SK-N-SH (cell line): ENCODE measurements at regions not wholly inside any gene's neighbourhood (a gene's known extent, or its start where the extent isn't known, plus 50 kb on each side); places are given as distances from the start of the nearest gene placed in this dataset.

Experiments used
- CTCF ChIA-PET: fragments of 300-600, 350-600 bp; formaldehyde crosslinking; extraction: SDS; loops from one replicate; lab custom pipeline; 2021; lab: Yijun Ruan, JAX
- POLR2A ChIA-PET: fragments of 350-600 bp; sonication (Branson Sonifier 250); formaldehyde crosslinking; extraction: SDS; loops from one replicate; lab custom pipeline; 2020; ENCODE audit warnings: antibody characterized with exemption, inconsistent platforms; lab: Yijun Ruan, JAX
- DNase-seq: peaks from one replicate; pipeline ENCODE4 v3.0.0; 2012
- H2AFZ ChIP-seq: fragments of 200-600 bp; sonication (generic); 2 replicates; pipeline ENCODE4 v1.8.1; 2016; ENCODE audit warnings: antibody characterized with exemption, mild to moderate bottlenecking, low read depth
- H3F3A ChIP-seq: fragments of 200-600 bp; sonication (generic); replicated peaks from 2 replicates; pipeline ENCODE3; 2016; ENCODE audit warnings: antibody characterized with exemption, mild to moderate bottlenecking; ENCODE audit not compliant: insufficient read depth
- H3K27ac ChIP-seq, 2 experiments: fragments of 200-500 bp in 1 of 2; fragments of 200-600 bp in 1 of 2; sonication (Bioruptor generic) in 1 of 2; sonication (generic), shearing (Covaris generic) in 1 of 2; 2 replicates each; pipeline versions ENCODE4 v1.5.1 to v1.6.1; 2014 to 2016; ENCODE audit warnings: low read depth in 2 of 2, inconsistent platforms in 1 of 2, low read length in 1 of 2, mild to moderate bottlenecking in 1 of 2, mixed read lengths in 1 of 2
- H3K27me3 ChIP-seq: fragments of 200-600 bp; sonication (generic), shearing (Covaris generic); 2 replicates; pipeline ENCODE4 v1.6.1; 2016; ENCODE audit warnings: mixed run types; ENCODE audit not compliant: insufficient read depth
- H3K36me3 ChIP-seq, 2 experiments: fragments of 200-500 bp in 1 of 2; fragments of 200-600 bp in 1 of 2; sonication (Bioruptor generic) in 1 of 2; sonication (generic) in 1 of 2; replicated peaks in 1 of 2; 2 replicates each; pipeline versions ENCODE3 to v1.5.1; 2014 to 2016; ENCODE audit warnings: low read length in 1 of 2, mild to moderate bottlenecking in 1 of 2; ENCODE audit not compliant: insufficient read depth in 2 of 2, control insufficient read depth in 1 of 2
- H3K4me1 ChIP-seq, 2 experiments: fragments of 200-500 bp in 1 of 2; fragments of 200-600 bp in 1 of 2; sonication (Bioruptor generic) in 1 of 2; sonication (generic), shearing (Covaris generic) in 1 of 2; 2 replicates each; pipeline versions ENCODE4 v1.5.1 to v1.6.1; 2014 to 2016; ENCODE audit warnings: low read depth in 1 of 2, low read length in 1 of 2, mixed run types in 1 of 2; ENCODE audit not compliant: insufficient read depth in 2 of 2, control insufficient read depth in 1 of 2
- H3K4me2 ChIP-seq: fragments of 200-600 bp; sonication (generic), shearing (Covaris generic); 2 replicates; pipeline ENCODE4 v1.6.1; 2017; ENCODE audit warnings: mixed run types
- H3K4me3 ChIP-seq, 2 experiments: fragments of 200-500 bp in 1 of 2; fragments of 200-600 bp in 1 of 2; sonication (Bioruptor generic) in 1 of 2; sonication (generic), shearing (Covaris generic) in 1 of 2; 2 replicates each; pipeline versions ENCODE4 v1.5.1 to v1.8.1; 2014 to 2016; ENCODE audit warnings: low read depth in 2 of 2, inconsistent platforms in 1 of 2, low read length in 1 of 2, mild to moderate bottlenecking in 1 of 2, mixed read lengths in 1 of 2, moderate library complexity in 1 of 2
- H3K79me2 ChIP-seq: fragments of 200-600 bp; sonication (generic); 2 replicates; pipeline ENCODE4 v1.8.1; 2017; ENCODE audit warnings: mild to moderate bottlenecking; ENCODE audit not compliant: insufficient read depth
- H3K9ac ChIP-seq: fragments of 200-600 bp; sonication (generic); 2 replicates; pipeline ENCODE4 v1.6.1; 2017; ENCODE audit warnings: mixed run types
- H3K9me2 ChIP-seq: fragments of 200-600 bp; sonication (generic); 2 replicates; pipeline ENCODE4 v1.6.1; 2017; ENCODE audit warnings: mixed run types
- H3K9me3 ChIP-seq: fragments of 200-600 bp; sonication (generic); 2 replicates; pipeline ENCODE4 v1.6.1; 2017; ENCODE audit warnings: mixed run types, mild to moderate bottlenecking, moderate library complexity
- H4K20me1 ChIP-seq: fragments of 200-600 bp; sonication (generic); 2 replicates; pipeline ENCODE4 v1.6.1; 2017; ENCODE audit warnings: mild to moderate bottlenecking, mixed run types; ENCODE audit not compliant: insufficient read depth
- CHD2 ChIP-seq: fragments of 150-350 bp; IDR thresholded peaks from 2 replicates; pipeline ENCODE4 v1.6.1; 2018; ENCODE audit warnings: low read length; ENCODE audit not compliant: partially characterized antibody
- CTCF ChIP-seq: fragments of 200-600 bp; sonication (generic); IDR thresholded peaks from 2 replicates; pipeline ENCODE4 v1.6.1; 2017; ENCODE audit warnings: antibody characterized with exemption, mild to moderate bottlenecking, moderate library complexity
- EP300 ChIP-seq, 2 experiments: IDR thresholded peaks; 2 replicates each; pipeline versions ENCODE4 v1.4.0 to v1.6.1; 2012; ENCODE audit warnings: borderline replicate concordance in 1 of 2, low read depth in 1 of 2, low read length in 1 of 2
- GATA2 ChIP-seq: sonication (generic); formaldehyde crosslinking; IDR thresholded peaks from 2 replicates; pipeline ENCODE4 v1.5.0; 2020; ENCODE audit warnings: mild to moderate bottlenecking, missing genetic modification reagents
- JUND ChIP-seq: IDR thresholded peaks from 2 replicates; pipeline ENCODE4 v1.4.0; 2012
- MXI1 ChIP-seq: IDR thresholded peaks from 2 replicates; pipeline ENCODE4 v1.6.1; 2012; ENCODE audit warnings: mild to moderate bottlenecking, low read depth, low read length, improper control_type of control experiment
- NRF1 ChIP-seq: IDR thresholded peaks from 2 replicates; pipeline ENCODE4 v1.6.1; 2012; ENCODE audit warnings: low read depth, mild to moderate bottlenecking, low read length
- RAD21 ChIP-seq: IDR thresholded peaks from 2 replicates; pipeline ENCODE4 v1.6.1; 2012; ENCODE audit warnings: mild to moderate bottlenecking, low read length
- RCOR1 ChIP-seq: fragments of 150-350 bp; IDR thresholded peaks from 2 replicates; pipeline ENCODE4 v1.6.1; 2017; ENCODE audit warnings: antibody characterized with exemption, low read length
- YY1 ChIP-seq: IDR thresholded peaks from 2 replicates; pipeline ENCODE4 v1.4.0; 2012; ENCODE audit warnings: low read depth, mild to moderate bottlenecking
- WGBS: methylation state at CpG from one replicate; pipeline ENCODE4 v1.1.6; 2017; ENCODE audit warnings: low lambda C conversion rate; 5-methylcytosine and 5-hydroxymethylcytosine counted together

DNA sequence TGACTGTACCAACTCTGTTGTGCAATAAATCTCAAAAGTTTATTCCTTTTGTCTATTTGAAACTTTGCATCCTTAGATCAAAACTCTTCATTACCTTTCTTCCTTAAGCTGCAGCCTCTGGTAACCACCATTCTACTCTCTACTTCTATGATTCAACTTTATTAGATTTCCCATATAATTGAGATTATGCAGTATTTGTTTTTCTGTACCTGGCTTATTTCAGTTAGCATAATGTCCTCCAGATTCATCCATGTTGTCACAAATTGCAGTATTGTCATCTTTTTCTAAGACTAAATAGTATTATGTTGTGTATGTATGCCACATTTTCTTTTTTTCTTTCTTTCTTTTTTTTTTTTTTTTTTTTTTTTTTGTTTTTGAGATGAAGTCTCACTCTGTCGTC is 1176.3 kb upstream of the TENM4 start:
- Histone ChIP-seq H3K79me2 (no peaks in the 10 kb centered on the region), H3K4me1 (no peaks in the 10 kb centered on the region; a peak in 2 of 4 replicates), H3K36me3 (no peaks in the 10 kb centered on the region), H4K20me1 (no peaks in the 10 kb centered on the region), H3F3A (no peaks in the 10 kb centered on the region), H3K27me3 (no peaks in the 10 kb centered on the region), H3K4me2 (no peak overlapping the region), H3K9me3 (no peaks in the 10 kb centered on the region), H2AFZ (no peak overlapping the region), H3K9me2 (no peaks in the 10 kb centered on the region), H3K4me3 (no peak overlapping the region), H3K27ac (no peak overlapping the region), H3K9ac (no peak overlapping the region)
- 48% methylated on average over 1 of the region's 1 CpG for WGBS
- TF ChIP-seq YY1 (no peak), EP300 (IDR thresholded peaks at IDR 0.05; ENCODE audit: borderline replicate concordance in 1 of 2, low read depth in 1 of 2, low read length in 1 of 2) (peak in 1 of 2 experiments; percentile 76; a peak in 2 of 4 replicates), GATA2 (peak; percentile 46), CTCF (no peak)
- no peak for DNase-seq
- CTCF ChIA-PET, result no interaction called here
- POLR2A ChIA-PET, result no interaction called here

DNA sequence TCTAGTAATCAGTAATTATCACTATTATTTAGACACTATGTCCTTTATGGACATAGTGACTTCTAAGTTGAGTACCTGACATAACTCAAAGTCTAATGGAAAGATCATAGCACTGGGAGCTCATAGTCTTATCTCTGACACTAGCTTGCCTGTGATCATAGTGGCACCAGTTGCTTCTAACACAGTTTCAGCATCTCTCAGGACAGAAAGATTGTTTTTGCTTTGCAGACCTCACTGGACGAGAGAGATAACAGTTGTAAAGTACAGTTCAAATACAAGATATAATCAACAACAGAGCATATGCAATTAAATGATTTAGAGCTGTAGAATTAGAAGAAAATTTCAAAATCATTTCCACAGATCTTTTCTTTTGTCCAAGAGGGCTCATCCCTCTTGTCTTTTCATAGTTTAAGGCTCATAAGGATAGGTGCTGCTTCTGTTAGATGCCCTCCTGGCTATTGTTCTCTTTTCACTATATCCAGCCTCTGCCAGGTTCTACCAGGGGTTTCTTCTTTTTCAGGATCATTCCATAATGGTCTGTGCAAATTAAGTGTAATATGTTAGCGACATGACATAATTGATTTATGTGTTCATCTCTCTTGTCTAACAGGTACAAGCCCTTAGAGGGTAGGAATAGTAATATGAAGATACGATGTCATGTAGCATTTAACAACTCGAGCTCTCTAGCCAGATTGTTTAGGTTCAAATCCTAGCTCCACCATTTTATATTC is 1175.4 kb upstream of the TENM4 start:
- Histone ChIP-seq H2AFZ (no peak overlapping the region), H3K9me2 (no peaks in the 10 kb centered on the region), H4K20me1 (no peaks in the 10 kb centered on the region), H3K36me3 (no peaks in the 10 kb centered on the region), H3K9ac (no peak overlapping the region), H3F3A (no peaks in the 10 kb centered on the region), H3K4me1 (no peaks in the 10 kb centered on the region; a peak in 2 of 4 replicates), H3K79me2 (no peaks in the 10 kb centered on the region), H3K27me3 (no peaks in the 10 kb centered on the region), H3K4me3 (no peak overlapping the region), H3K4me2 (no peak overlapping the region), H3K9me3 (no peaks in the 10 kb centered on the region), H3K27ac (no peak overlapping the region; a peak in 1 of 4 replicates)
- WGBS, result 14% methylated on average over 4 of the region's 4 CpGs
- no peak for TF ChIP-seq NRF1
- peak; percentile 91 for TF ChIP-seq GATA2
- TF ChIP-seq RAD21, result 0 out of 2 replicates have a peak, but pooled peaks have one; percentile 3
- no peak for TF ChIP-seq JUND
- TF ChIP-seq MXI1, result no peak
- peak; percentile 18 for TF ChIP-seq CHD2
- peak; percentile 84; the same call in 1 of the 2 replicates for TF ChIP-seq RCOR1
- peak in 1 of 2 experiments; percentile 81; a peak in 2 of 4 replicates for TF ChIP-seq EP300 (IDR thresholded peaks at IDR 0.05; ENCODE audit: borderline replicate concordance in 1 of 2, low read depth in 1 of 2, low read length in 1 of 2)
- ChIA-PET POLR2A (no interaction called here), CTCF (interaction anchor here (0.6 kb wide), 1 partner anchor 330 kb away, joined by 3 read pairs; no protein-coding TSS in a partner anchor)
- DNase-seq, result peak; percentile 6
